HEK293T (cell line): ENCODE measurements at regions not wholly inside any gene's neighbourhood (a gene's known extent, or its start where the extent isn't known, plus 50 kb on each side); places are given as distances from the start of the nearest gene placed in this dataset.

Source experiments
- ARNT ChIP-seq: fragments of 450-650 bp; IDR thresholded peaks from 2 replicates; pipeline ENCODE4 v1.6.1; 2017; ENCODE audit warnings: mild to moderate bottlenecking
- BHLHE40 ChIP-seq: fragments of 450-650 bp; IDR thresholded peaks from 2 replicates; pipeline ENCODE4 v1.6.1; 2016; ENCODE audit warnings: mild to moderate bottlenecking, moderate library complexity, borderline replicate concordance
- NFRKB ChIP-seq: fragments of 450-650 bp; IDR thresholded peaks from 2 replicates; pipeline ENCODE4 v1.6.1; 2016; ENCODE audit warnings: mild to moderate bottlenecking, moderate library complexity
- SP1 ChIP-seq: fragments of 450-650 bp; IDR thresholded peaks from 2 replicates; pipeline ENCODE4 v1.6.1; 2017

DNA sequence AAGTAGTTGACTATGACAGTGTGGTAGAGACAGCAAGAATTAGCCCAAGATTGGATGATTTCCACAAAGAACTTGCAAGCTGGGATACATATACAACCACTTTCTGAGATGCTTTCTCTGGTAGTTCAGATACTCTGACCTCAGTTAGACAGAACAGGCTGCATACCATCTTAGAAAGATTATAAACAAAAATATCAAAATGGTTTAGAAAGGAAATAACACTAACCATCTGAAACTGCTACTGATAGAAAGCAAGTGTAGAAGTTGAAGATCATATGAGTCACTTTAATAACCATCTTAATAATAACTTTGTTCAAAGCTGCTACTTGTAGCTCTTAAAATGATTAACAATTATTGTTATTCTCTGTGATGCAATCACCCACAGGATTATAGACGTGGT, 255.4 kb upstream of the TTC29 start:
- TF ChIP-seq ARNT: no peak
- TF ChIP-seq NFRKB: no peak
- no peak for TF ChIP-seq BHLHE40
- TF ChIP-seq SP1: no peak
